KMS-11 (cell line): ENCODE measurements at regions not wholly inside any gene's neighbourhood (a gene's known extent, or its start where the extent isn't known, plus 50 kb on each side); places are given as distances from the start of the nearest gene placed in this dataset.

ENCODE experiments used
- H2AFZ ChIP-seq: fragments of 200-600 bp; sonication (generic); 2 replicates; pipeline ENCODE4 v1.6.1; 2016; ENCODE audit warnings: antibody characterized with exemption, mixed run types, low read depth
- H3K27ac ChIP-seq: fragments of 200-600 bp; sonication (generic); 2 replicates; pipeline ENCODE4 v1.6.1; 2016; ENCODE audit warnings: mild to moderate bottlenecking, mixed run types
- H3K27me3 ChIP-seq: fragments of 200-600 bp; sonication (generic); 2 replicates; pipeline ENCODE4 v1.6.1; 2017; ENCODE audit warnings: mild to moderate bottlenecking, low read depth, mixed run types, moderate library complexity; ENCODE audit not compliant: insufficient read depth
- H3K36me3 ChIP-seq: fragments of 200-600 bp; sonication (generic); 2 replicates; pipeline ENCODE4 v1.6.1; 2017; ENCODE audit warnings: mild to moderate bottlenecking, mixed run types; ENCODE audit not compliant: insufficient read depth
- H3K4me1 ChIP-seq: fragments of 200-600 bp; sonication (generic); 2 replicates; pipeline ENCODE4 v1.6.1; 2016; ENCODE audit warnings: mild to moderate bottlenecking, low read depth, mixed run types; ENCODE audit not compliant: poor library complexity, severe bottlenecking
- H3K4me2 ChIP-seq: fragments of 200-600 bp; sonication (generic); 2 replicates; pipeline ENCODE4 v1.7.0; 2016; ENCODE audit warnings: mild to moderate bottlenecking, mixed run types
- H3K4me3 ChIP-seq: fragments of 200-600 bp; sonication (generic); IDR thresholded peaks from 2 replicates; pipeline ENCODE4 v1.6.1; 2017; ENCODE audit warnings: low read depth, low read length, mixed read lengths; ENCODE audit not compliant: insufficient read depth
- H3K79me2 ChIP-seq: fragments of 200-600 bp; sonication (generic); 2 replicates; pipeline ENCODE4 v1.6.1; 2016; ENCODE audit warnings: low read depth, mixed run types; ENCODE audit not compliant: insufficient read depth
- H3K9ac ChIP-seq: fragments of 200-600 bp; sonication (generic); 2 replicates; pipeline ENCODE4 v1.6.1; 2016; ENCODE audit warnings: mild to moderate bottlenecking, mixed run types
- H4K20me1 ChIP-seq: fragments of 200-600 bp; sonication (generic); 2 replicates; pipeline ENCODE4 v1.6.1; 2016; ENCODE audit warnings: mild to moderate bottlenecking, mixed run types; ENCODE audit not compliant: insufficient read depth
- TF ChIP-seq, protein P1 (sequence below): fragments of 200-600 bp; sonication (generic); conservative IDR thresholded peaks from 2 replicates; pipeline ENCODE4 v1.6.1; 2017; ENCODE audit warnings: low read depth, mild to moderate bottlenecking, antibody characterized with exemption, low read length, moderate library complexity, mixed read lengths

DNA sequence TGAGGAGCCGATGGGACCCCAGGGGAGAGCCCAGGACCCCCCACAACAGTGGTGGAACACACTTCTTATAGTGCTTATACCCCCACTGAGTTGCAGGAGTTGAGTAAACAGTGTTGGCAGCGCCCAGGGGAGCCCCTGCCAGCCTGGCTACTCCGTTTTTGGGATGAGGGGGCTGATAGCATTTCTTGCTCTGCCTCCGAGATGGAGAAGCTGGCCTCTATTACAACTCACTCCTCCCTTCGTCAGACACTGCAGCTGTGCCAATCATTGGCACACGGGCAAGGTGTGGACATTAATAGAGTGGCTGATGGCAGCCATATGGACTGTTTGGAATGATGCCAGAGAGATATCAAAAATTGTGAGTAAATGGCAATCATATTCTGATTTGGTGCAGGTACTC lies 94.9 kb upstream of the TMPO start:
- no peaks in the 10 kb centered on the region for H3K36me3 ChIP-seq
- TF ChIP-seq, protein P1, sequence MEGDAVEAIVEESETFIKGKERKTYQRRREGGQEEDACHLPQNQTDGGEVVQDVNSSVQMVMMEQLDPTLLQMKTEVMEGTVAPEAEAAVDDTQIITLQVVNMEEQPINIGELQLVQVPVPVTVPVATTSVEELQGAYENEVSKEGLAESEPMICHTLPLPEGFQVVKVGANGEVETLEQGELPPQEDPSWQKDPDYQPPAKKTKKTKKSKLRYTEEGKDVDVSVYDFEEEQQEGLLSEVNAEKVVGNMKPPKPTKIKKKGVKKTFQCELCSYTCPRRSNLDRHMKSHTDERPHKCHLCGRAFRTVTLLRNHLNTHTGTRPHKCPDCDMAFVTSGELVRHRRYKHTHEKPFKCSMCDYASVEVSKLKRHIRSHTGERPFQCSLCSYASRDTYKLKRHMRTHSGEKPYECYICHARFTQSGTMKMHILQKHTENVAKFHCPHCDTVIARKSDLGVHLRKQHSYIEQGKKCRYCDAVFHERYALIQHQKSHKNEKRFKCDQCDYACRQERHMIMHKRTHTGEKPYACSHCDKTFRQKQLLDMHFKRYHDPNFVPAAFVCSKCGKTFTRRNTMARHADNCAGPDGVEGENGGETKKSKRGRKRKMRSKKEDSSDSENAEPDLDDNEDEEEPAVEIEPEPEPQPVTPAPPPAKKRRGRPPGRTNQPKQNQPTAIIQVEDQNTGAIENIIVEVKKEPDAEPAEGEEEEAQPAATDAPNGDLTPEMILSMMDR, result no peak
- no peak overlapping the region for H3K4me2 ChIP-seq
- no peaks in the 10 kb centered on the region for H3K79me2 ChIP-seq
- H4K20me1 ChIP-seq, result no peaks in the 10 kb centered on the region
- H3K27me3 ChIP-seq, result no peaks in the 10 kb centered on the region
- H3K4me1 ChIP-seq, result no peaks in the 10 kb centered on the region
- H3K27ac ChIP-seq, result no peak overlapping the region
- no peak overlapping the region for H3K4me3 ChIP-seq
- no peak overlapping the region for H2AFZ ChIP-seq
- H3K9ac ChIP-seq, result no peak overlapping the region

DNA sequence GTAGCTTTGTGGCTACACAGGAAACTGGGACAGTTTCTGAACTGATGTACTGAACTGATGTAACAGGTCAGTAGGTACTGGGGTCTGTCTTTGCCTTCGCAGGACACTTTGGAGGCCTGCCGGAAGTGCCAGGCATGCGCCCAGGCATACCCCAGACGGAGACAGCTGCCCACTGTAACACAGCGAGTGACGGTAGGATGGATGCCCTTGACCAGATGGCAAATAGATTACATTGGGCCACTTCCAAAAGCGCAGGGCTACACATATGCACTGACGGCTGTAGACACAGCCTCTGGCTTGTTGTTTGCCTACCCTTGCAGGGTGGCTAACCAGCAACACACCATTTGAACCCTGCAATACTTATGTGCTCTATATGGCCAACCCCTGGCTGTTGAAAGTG lies 94.1 kb upstream of the TMPO start:
- H3K27me3 ChIP-seq, result no peaks in the 10 kb centered on the region
- H2AFZ ChIP-seq, result no peak overlapping the region
- H3K27ac ChIP-seq, result no peak overlapping the region
- no peak overlapping the region for H3K9ac ChIP-seq
- no peaks in the 10 kb centered on the region for H3K4me1 ChIP-seq
- H3K4me2 ChIP-seq, result no peak overlapping the region
- H3K4me3 ChIP-seq, result no peak overlapping the region
- no peaks in the 10 kb centered on the region for H3K79me2 ChIP-seq
- TF ChIP-seq, protein P1, result no peak
- H4K20me1 ChIP-seq, result no peaks in the 10 kb centered on the region
- H3K36me3 ChIP-seq, result no peaks in the 10 kb centered on the region

DNA sequence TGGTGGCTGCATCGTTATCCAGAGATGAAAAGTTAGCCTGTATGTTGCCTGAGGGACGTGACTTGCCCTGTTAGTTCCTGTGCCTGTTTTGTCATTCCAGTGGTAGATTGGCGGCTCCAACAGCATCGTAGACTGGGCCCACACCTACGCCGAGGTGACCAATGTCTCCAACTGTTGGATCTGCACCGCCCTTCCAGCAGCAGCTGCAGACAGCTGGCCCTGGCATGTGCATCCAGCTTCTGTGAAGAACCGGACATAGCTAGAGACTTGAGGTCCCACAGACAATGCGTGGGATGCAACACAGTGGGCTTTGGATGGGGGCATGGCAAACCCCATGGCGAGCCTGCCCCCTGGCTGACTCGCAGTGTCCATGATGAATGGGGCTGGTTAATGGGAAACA lies 93.0 kb upstream of the TMPO start:
- H4K20me1 ChIP-seq, result no peaks in the 10 kb centered on the region
- H3K27ac ChIP-seq, result no peak overlapping the region
- no peaks in the 10 kb centered on the region for H3K27me3 ChIP-seq
- no peaks in the 10 kb centered on the region for H3K79me2 ChIP-seq
- no peaks in the 10 kb centered on the region for H3K4me1 ChIP-seq
- H3K9ac ChIP-seq, result no peak overlapping the region
- H3K4me3 ChIP-seq, result no peak overlapping the region
- no peak overlapping the region for H2AFZ ChIP-seq
- TF ChIP-seq, protein P1, result no peak
- H3K36me3 ChIP-seq, result no peaks in the 10 kb centered on the region
- no peak overlapping the region for H3K4me2 ChIP-seq

DNA sequence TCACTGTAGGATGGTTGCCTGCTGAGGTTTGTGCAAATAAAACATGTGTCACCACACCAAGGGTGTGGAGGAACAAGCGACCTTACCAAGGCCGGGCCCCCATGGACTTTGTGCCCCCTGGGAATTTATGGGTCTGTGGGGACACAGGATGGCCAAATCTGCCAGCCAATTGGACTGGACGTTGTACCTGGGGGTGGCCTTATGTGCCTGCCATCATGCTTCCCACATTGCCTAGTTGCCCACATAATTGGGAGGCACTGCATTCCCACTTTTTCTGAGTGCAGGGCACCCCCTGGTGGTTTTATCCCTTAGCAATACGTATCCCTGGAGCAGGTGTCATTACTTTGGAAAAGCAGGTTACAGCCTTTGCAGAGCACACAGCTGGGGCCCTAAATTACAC lies 92.6 kb upstream of the TMPO start:
- TF ChIP-seq, protein P1, result no peak
- no peaks in the 10 kb centered on the region for H3K27me3 ChIP-seq
- no peak overlapping the region for H3K9ac ChIP-seq
- H3K4me2 ChIP-seq, result no peak overlapping the region
- no peak overlapping the region for H3K27ac ChIP-seq
- H2AFZ ChIP-seq, result no peak overlapping the region
- H3K4me1 ChIP-seq, result no peaks in the 10 kb centered on the region
- no peak overlapping the region for H3K4me3 ChIP-seq
- no peaks in the 10 kb centered on the region for H3K79me2 ChIP-seq
- H3K36me3 ChIP-seq, result no peaks in the 10 kb centered on the region
- H4K20me1 ChIP-seq, result no peaks in the 10 kb centered on the region

DNA sequence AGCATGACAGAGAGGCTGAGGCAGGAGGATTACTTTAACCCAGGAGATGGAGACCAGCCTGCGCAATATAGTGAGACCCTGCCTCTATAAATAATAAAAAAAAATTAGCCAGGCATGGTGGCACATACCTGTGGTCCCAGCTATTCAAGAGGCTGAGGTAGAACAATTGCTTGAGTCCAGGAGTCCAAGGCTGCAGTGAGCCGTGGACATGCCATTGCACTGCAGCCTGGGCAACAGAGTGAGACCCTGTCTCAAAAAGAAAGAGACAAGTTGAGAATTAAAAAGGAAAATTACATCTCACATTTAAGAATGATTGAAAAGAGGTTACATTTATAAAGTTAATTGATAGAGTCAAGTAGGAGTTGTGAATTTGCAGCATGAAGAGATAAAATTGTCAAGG lies 91.4 kb upstream of the TMPO start:
- no peaks in the 10 kb centered on the region for H3K36me3 ChIP-seq
- H3K27ac ChIP-seq, result no peak overlapping the region
- H3K4me2 ChIP-seq, result no peak overlapping the region
- H3K4me3 ChIP-seq, result no peak overlapping the region
- H3K4me1 ChIP-seq, result no peaks in the 10 kb centered on the region
- H3K79me2 ChIP-seq, result no peaks in the 10 kb centered on the region
- H3K27me3 ChIP-seq, result no peaks in the 10 kb centered on the region
- no peaks in the 10 kb centered on the region for H4K20me1 ChIP-seq
- H3K9ac ChIP-seq, result no peak overlapping the region
- TF ChIP-seq, protein P1, result no peak
- no peak overlapping the region for H2AFZ ChIP-seq
